Testis (tissue), 2 donors: ENCODE measurements at regions not wholly inside any gene's neighbourhood (a gene's known extent, or its start where the extent isn't known, plus 50 kb on each side); places are given as distances from the start of the nearest gene placed in this dataset.

Experiments used
- DNase-seq: peaks from one replicate; pipeline ENCODE4 v3.0.0-alpha.2; 2019
- H3K27ac ChIP-seq, 2 donors: fragments of 200-600 bp; sonication (generic); one replicate each; pipeline ENCODE4 v1.5.1; 2019
- H3K27me3 ChIP-seq: fragments of 200-600 bp; sonication (generic); one replicate; pipeline ENCODE4 v1.5.1; 2019
- H3K36me3 ChIP-seq: fragments of 200-600 bp; sonication (generic); one replicate; pipeline ENCODE4 v1.5.1; 2017; ENCODE audit warnings: low read depth; ENCODE audit errors: missing control alignments
- H3K4me1 ChIP-seq: fragments of 200-600 bp; sonication (generic); one replicate; pipeline ENCODE4 v1.5.1; 2019
- H3K4me3 ChIP-seq, 2 donors: fragments of 200-600 bp; sonication (generic); one replicate each; pipeline ENCODE4 v1.5.1; 2017 to 2019
- H3K9me3 ChIP-seq: fragments of 200-600 bp; sonication (generic); one replicate; pipeline ENCODE4 v1.5.1; 2017
- POLR2A ChIP-seq: fragments of 450-650 bp; IDR thresholded peaks from one replicate; pipeline ENCODE4 v1.6.1; 2017; ENCODE audit warnings: antibody characterized with exemption, mild to moderate bottlenecking, moderate library complexity
- WGBS, 2 donors: methylation state at CpG; one replicate each; pipeline ENCODE4 v1.1.5; 2018; 5-methylcytosine and 5-hydroxymethylcytosine counted together
- intact Hi-C: fragments of 100-400 bp; cut with DNase I; formaldehyde crosslinking; loops from one replicate; pipeline ENCODE4 v1.15.1; 2023; ENCODE audit warnings: low total_unique reads
- TF ChIP-seq, protein P1 (sequence below), 3 experiments: fragments of 450-650 bp in 2 of 3; fragments of 200-600 bp in 1 of 3; sonication (generic) in 1 of 3; IDR thresholded peaks; one replicate each; pipeline ENCODE4 v1.5.1; 2016 to 2019; ENCODE audit warnings: antibody characterized with exemption in 3 of 3, mild to moderate bottlenecking in 2 of 3, moderate library complexity in 1 of 3

DNA sequence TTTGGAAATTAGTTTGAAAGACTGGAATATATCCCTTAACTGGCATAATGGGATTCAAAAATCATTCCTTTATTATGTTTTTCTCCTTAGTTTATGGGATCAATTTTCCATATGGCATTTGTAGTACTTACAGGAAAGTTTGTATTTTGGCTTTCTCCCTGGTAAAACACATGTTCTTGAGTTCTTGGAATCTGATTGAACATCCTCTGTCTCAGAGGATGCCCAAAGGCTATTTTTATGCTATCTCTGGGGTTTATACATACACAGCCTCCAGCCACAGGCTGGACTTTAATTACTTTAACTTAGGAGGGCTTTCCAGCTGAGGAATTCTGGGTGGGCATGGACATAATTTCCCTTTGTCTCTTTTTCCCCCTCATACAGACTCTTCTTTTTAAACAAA lies 236.4 kb downstream of the HGF start:
- Histone ChIP-seq H3K4me1 (no peaks in the 10 kb centered on the region), H3K36me3 (no peaks in the 10 kb centered on the region), H3K9me3 (no peaks in the 10 kb centered on the region), H3K27ac (no peak overlapping the region), H3K4me3 (no peak overlapping the region), H3K27me3 (no peaks in the 10 kb centered on the region)
- TF ChIP-seq, protein P1, sequence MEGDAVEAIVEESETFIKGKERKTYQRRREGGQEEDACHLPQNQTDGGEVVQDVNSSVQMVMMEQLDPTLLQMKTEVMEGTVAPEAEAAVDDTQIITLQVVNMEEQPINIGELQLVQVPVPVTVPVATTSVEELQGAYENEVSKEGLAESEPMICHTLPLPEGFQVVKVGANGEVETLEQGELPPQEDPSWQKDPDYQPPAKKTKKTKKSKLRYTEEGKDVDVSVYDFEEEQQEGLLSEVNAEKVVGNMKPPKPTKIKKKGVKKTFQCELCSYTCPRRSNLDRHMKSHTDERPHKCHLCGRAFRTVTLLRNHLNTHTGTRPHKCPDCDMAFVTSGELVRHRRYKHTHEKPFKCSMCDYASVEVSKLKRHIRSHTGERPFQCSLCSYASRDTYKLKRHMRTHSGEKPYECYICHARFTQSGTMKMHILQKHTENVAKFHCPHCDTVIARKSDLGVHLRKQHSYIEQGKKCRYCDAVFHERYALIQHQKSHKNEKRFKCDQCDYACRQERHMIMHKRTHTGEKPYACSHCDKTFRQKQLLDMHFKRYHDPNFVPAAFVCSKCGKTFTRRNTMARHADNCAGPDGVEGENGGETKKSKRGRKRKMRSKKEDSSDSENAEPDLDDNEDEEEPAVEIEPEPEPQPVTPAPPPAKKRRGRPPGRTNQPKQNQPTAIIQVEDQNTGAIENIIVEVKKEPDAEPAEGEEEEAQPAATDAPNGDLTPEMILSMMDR (IDR thresholded peaks at IDR 0.05) = no peak
- TF ChIP-seq POLR2A = no peak
- DNase-seq = no peak
- intact Hi-C loops = no loop called here

DNA sequence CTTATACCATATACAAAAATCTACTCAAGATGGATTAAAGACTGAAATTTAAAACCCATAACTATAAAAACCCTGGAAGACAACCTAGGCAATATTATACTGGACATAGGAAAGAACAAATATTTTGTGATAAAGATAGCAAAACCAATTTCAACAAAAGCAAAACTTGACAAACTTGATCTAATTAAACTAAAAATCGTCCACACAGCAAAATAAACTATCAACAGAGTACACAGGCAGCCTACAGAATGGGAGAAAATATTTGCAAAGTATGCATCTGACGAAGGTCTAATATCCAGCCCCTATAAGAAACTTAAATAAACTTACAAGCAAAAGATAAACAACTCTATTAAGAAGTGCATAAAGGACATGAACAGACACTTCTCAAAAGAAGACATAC lies 240.1 kb downstream of the HGF start:
- no peak for DNase-seq
- Histone ChIP-seq H3K9me3 (no peaks in the 10 kb centered on the region), H3K27me3 (no peaks in the 10 kb centered on the region), H3K4me3 (no peak overlapping the region), H3K27ac (no peak overlapping the region), H3K36me3 (no peaks in the 10 kb centered on the region), H3K4me1 (no peaks in the 10 kb centered on the region)
- intact Hi-C loops = no loop called here
- WGBS, 2 donors = 75 to 83% methylated on average over 2 of the region's 2 CpGs
- TF ChIP-seq, protein P1 (IDR thresholded peaks at IDR 0.05) = no peak
- TF ChIP-seq POLR2A = no peak

DNA sequence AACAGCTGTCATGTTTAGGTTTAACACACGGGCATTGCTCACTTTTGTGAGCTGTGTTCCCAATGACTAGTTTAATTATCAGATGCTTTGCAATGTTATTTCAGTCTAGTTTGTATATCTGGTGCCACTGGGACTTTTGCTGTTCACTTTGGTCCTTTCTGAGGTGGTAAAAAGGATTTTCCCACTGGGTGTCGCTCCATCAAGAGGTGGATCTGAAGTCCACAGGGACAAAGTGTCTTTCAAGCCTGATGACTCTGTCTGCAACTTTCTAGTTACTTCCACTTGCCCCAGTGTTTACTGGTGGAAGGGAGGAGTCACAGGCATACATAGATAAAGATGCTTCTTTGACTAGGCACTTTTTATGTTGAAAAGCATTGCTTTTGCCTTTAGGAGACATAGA lies 242.2 kb downstream of the HGF start:
- no peak for TF ChIP-seq POLR2A
- TF ChIP-seq, protein P1 (IDR thresholded peaks at IDR 0.05) = no peak
- no peaks in the 10 kb centered on the region for H3K4me1 ChIP-seq
- intact Hi-C loops = no loop called here
- H3K9me3 ChIP-seq = no peaks in the 10 kb centered on the region
- DNase-seq = no peak
- H3K4me3 ChIP-seq = no peak overlapping the region
- no peaks in the 10 kb centered on the region for H3K36me3 ChIP-seq
- WGBS, 2 donors = 89 to 92% methylated on average over 2 of the region's 2 CpGs
- H3K27me3 ChIP-seq = no peaks in the 10 kb centered on the region
- H3K27ac ChIP-seq = no peak overlapping the region

DNA sequence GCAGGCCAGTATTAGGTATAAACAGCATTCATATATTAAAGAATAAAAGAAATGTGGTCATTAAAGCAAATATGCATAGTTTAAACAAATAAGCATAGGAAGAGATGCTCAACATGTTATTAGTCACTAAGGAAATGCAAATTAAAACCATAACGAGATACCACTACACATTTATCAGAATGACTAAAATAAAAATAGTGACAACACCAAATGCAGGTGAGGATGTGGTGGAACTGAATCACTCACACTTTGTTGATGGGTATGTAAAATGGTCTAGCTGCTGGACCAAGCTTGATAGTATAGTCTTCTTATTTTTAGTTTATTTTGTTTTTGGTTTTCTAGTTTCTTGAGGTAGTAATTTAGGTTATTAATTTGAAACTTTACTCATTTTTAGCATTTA lies 242.9 kb downstream of the HGF start:
- 81 to 86% methylated on average over 1 of the region's 1 CpG for WGBS, 2 donors

DNA sequence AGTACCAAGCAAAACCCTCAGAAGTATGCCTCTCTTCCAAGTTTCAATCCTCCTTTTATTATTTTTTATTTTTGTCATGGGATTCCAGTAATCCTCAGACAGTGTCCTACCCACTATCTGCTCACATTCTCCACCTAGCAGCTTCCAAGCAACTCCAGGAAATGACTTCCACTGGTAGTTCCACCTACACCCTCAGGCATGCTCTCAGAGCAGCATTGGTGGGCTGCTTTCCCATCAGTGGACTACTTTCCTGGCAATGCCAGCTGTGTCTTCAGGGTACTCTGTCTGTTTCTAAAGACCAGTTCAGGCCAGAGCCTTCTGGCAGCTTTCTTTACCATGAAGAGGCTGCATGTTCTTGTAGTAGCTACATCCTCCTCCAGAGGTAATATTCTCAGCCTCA lies 244.0 kb downstream of the HGF start:
- Histone ChIP-seq H3K27me3 (no peaks in the 10 kb centered on the region), H3K36me3 (no peaks in the 10 kb centered on the region), H3K9me3 (no peaks in the 10 kb centered on the region), H3K27ac (no peak overlapping the region), H3K4me1 (no peaks in the 10 kb centered on the region), H3K4me3 (no peak overlapping the region)
- DNase-seq = no peak
- intact Hi-C loops = no loop called here
- TF ChIP-seq POLR2A = no peak
- TF ChIP-seq, protein P1 (IDR thresholded peaks at IDR 0.05) = no peak

More for the DNA sequence above, 242.9 kb downstream of the HGF start:
- TF ChIP-seq POLR2A = no peak
- TF ChIP-seq, protein P1 (IDR thresholded peaks at IDR 0.05) = no peak
- H3K4me3 ChIP-seq = no peak overlapping the region
- intact Hi-C loops = no loop called here
- H3K4me1 ChIP-seq = no peaks in the 10 kb centered on the region
- H3K27me3 ChIP-seq = no peaks in the 10 kb centered on the region
- H3K27ac ChIP-seq = no peak overlapping the region
- no peaks in the 10 kb centered on the region for H3K36me3 ChIP-seq
- no peaks in the 10 kb centered on the region for H3K9me3 ChIP-seq
- no peak for DNase-seq
